Esophagus squamous epithelium (tissue), 5 donors: ENCODE measurements at regions not wholly inside any gene's neighbourhood (a gene's known extent, or its start where the extent isn't known, plus 50 kb on each side); places are given as distances from the start of the nearest gene placed in this dataset.

Experiments used
- DNase-seq: peaks from one replicate; lab custom pipeline; 2025; lab: John Stamatoyannopoulos, UW
- H3K27ac ChIP-seq, 4 donors: fragments of 200-600 bp; sonication (generic); one replicate each; pipeline ENCODE4 v1.5.1; 2016 to 2019; ENCODE audit warnings: mild to moderate bottlenecking in 1 of 4
- H3K27me3 ChIP-seq, 4 donors: fragments of 200-600 bp; sonication (generic); 1 replicate in 3 of 4; 2 replicates in 1 of 4; pipeline versions ENCODE4 v1.5.1 to v1.6.0; 2017 to 2021; ENCODE audit warnings: antibody characterized with exemption in 1 of 4
- H3K36me3 ChIP-seq, 3 donors: fragments of 200-600 bp; sonication (generic); one replicate each; pipeline ENCODE4 v1.5.1; 2016 to 2019
- H3K4me1 ChIP-seq, 3 donors: fragments of 200-600 bp; sonication (generic); one replicate each; pipeline ENCODE4 v1.5.1; 2017 to 2019
- H3K4me3 ChIP-seq, 4 donors: fragments of 200-600 bp; sonication (generic); 1 replicate in 3 of 4; 2 replicates in 1 of 4; pipeline ENCODE4 v1.5.1; 2016 to 2019; ENCODE audit warnings: mild to moderate bottlenecking in 2 of 4, moderate library complexity in 1 of 4
- H3K9me3 ChIP-seq, 3 donors: fragments of 200-600 bp; sonication (generic); one replicate each; pipeline ENCODE4 v1.5.1; 2016 to 2019
- POLR2A ChIP-seq, 4 donors: fragments of 450-650 bp; IDR thresholded peaks; one replicate each; pipeline ENCODE4 v1.6.1; 2017; ENCODE audit warnings: antibody characterized with exemption in 4 of 4, mild to moderate bottlenecking in 4 of 4, moderate library complexity in 3 of 4
- WGBS, 2 donors: methylation state at CpG; one replicate each; pipeline ENCODE4 v1.1.5; 2018; 5-methylcytosine and 5-hydroxymethylcytosine counted together
- intact Hi-C: fragments of 100-400 bp; cut with DNase I; formaldehyde crosslinking; loops from one replicate; pipeline ENCODE4 v1.15.0; 2022
- TF ChIP-seq, protein P1 (sequence below), 6 experiments: fragments of 450-650 bp in 4 of 6; fragments of 200-600 bp in 2 of 6; sonication (generic) in 2 of 6; IDR thresholded peaks; one replicate each; pipeline ENCODE4 v1.5.1; 2016 to 2019; ENCODE audit warnings: antibody characterized with exemption in 6 of 6, mild to moderate bottlenecking in 4 of 6, moderate library complexity in 4 of 6
- donor health status: DM: yes; HTN: yes; CAD: no.

GRCh38 chr17:79458356-79458755 lies 152.5 kb downstream of the RBFOX3 start:
- intact Hi-C loops: no loop called here
- no peaks in the 10 kb centered on the region for H3K36me3 ChIP-seq
- 59 to 78% methylated on average over 11 to 12 of the region's 12 CpGs for WGBS, 2 donors
- DNase-seq: no peak
- no peaks in the 10 kb centered on the region for H3K4me1 ChIP-seq
- H3K9me3 ChIP-seq: no peaks in the 10 kb centered on the region
- no peak overlapping the region for H3K4me3 ChIP-seq
- H3K27ac ChIP-seq: no peak overlapping the region
- H3K27me3 ChIP-seq: no peaks in the 10 kb centered on the region
- TF ChIP-seq, protein P1, sequence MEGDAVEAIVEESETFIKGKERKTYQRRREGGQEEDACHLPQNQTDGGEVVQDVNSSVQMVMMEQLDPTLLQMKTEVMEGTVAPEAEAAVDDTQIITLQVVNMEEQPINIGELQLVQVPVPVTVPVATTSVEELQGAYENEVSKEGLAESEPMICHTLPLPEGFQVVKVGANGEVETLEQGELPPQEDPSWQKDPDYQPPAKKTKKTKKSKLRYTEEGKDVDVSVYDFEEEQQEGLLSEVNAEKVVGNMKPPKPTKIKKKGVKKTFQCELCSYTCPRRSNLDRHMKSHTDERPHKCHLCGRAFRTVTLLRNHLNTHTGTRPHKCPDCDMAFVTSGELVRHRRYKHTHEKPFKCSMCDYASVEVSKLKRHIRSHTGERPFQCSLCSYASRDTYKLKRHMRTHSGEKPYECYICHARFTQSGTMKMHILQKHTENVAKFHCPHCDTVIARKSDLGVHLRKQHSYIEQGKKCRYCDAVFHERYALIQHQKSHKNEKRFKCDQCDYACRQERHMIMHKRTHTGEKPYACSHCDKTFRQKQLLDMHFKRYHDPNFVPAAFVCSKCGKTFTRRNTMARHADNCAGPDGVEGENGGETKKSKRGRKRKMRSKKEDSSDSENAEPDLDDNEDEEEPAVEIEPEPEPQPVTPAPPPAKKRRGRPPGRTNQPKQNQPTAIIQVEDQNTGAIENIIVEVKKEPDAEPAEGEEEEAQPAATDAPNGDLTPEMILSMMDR (IDR thresholded peaks at IDR 0.05): no peak
- no peak for TF ChIP-seq POLR2A (IDR thresholded peaks at IDR 0.05)

DNA sequence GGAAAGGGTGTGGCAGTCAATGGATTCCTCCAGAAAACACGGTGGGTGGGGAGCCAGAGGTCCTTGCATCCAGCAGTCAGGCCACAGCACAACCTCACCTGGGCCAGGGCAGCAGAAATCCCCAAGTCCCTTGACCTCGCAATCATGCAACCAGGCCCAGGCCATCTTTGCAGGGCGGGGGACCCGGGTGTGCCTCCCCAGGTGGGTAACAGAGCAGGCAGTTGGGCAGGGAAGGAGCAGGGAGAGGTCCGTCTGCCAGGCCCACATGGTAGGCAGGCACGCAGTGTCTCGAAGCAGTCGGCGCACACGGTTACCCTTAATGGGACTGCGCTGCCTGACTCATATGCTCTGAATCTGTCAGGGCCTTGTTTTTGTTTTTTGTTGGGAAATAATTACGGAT lies 153.0 kb downstream of the RBFOX3 start:
- 27 to 74% methylated on average over 3 to 11 of the region's 12 CpGs for WGBS, 2 donors
- H3K4me3 ChIP-seq: no peak overlapping the region

DNA sequence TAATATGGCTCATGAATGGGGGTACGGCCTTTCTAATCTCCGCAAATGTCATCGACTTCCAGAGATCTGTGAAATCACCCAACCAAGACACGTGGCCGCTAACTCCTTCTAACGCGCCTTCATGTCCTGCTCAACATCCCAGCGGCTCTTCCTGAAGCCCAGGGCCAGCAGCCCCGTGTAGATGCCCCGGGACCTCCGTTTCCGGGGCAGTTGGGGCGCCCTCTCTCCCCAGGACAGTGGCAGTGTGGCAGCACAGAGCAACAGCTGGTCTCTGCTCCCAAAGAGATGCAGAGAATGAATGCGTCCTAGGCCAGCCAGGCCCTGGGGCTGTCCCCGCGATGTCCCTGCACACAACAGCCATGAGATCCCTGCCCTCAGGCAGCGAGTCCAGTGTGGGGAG lies 153.5 kb downstream of the RBFOX3 start:
- Histone ChIP-seq H3K27ac (no peak overlapping the region), H3K4me3 (no peak overlapping the region), H3K27me3 (no peaks in the 10 kb centered on the region), H3K4me1 (no peaks in the 10 kb centered on the region), H3K9me3 (no peaks in the 10 kb centered on the region), H3K36me3 (no peaks in the 10 kb centered on the region)
- intact Hi-C loops: no loop called here
- no peak for DNase-seq
- WGBS, 2 donors: 76 to 88% methylated on average over 5 to 12 of the region's 17 CpGs
- TF ChIP-seq POLR2A (IDR thresholded peaks at IDR 0.05): no peak
- TF ChIP-seq, protein P1 (IDR thresholded peaks at IDR 0.05): no peak

More for the DNA sequence above, 153.0 kb downstream of the RBFOX3 start:
- Histone ChIP-seq H3K27ac (no peak overlapping the region), H3K36me3 (no peaks in the 10 kb centered on the region), H3K27me3 (no peaks in the 10 kb centered on the region), H3K4me1 (no peaks in the 10 kb centered on the region), H3K9me3 (no peaks in the 10 kb centered on the region)
- intact Hi-C loops: no loop called here
- no peak for TF ChIP-seq POLR2A (IDR thresholded peaks at IDR 0.05)
- TF ChIP-seq, protein P1 (IDR thresholded peaks at IDR 0.05): no peak
- no peak for DNase-seq

DNA sequence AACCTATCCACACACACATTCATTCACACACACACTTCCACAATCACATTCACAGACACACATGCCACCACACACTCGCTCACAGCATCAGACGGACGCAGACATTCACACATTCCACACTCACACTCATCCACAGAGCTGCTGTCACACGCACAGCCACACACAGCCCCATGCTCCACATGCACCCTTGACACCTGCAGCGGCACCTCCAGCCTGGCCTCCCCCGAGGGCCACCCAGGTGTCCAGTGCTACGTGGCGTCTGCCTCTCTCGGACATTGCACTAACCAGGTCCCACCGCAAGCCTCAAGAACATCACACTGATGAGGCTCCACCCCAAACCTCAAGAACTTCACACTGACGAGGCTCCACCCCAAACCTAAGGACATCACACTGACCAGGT lies 155.2 kb downstream of the RBFOX3 start:
- Histone ChIP-seq H3K27ac (no peak overlapping the region), H3K4me1 (no peaks in the 10 kb centered on the region), H3K4me3 (no peak overlapping the region), H3K27me3 (no peaks in the 10 kb centered on the region), H3K36me3 (no peaks in the 10 kb centered on the region), H3K9me3 (no peaks in the 10 kb centered on the region)
- 75 to 80% methylated on average over 1 to 8 of the region's 11 CpGs for WGBS, 2 donors
- TF ChIP-seq, protein P1 (IDR thresholded peaks at IDR 0.05): no peak
- TF ChIP-seq POLR2A (IDR thresholded peaks at IDR 0.05): no peak
- DNase-seq: no peak
- intact Hi-C loops: no loop called here

GRCh38 chr17:79454826-79455225 lies 156.0 kb downstream of the RBFOX3 start:
- 73 to 81% methylated on average over 3 to 5 of the region's 6 CpGs for WGBS, 2 donors
- no peak for DNase-seq
- H3K9me3 ChIP-seq: no peaks in the 10 kb centered on the region
- H3K4me1 ChIP-seq: no peaks in the 10 kb centered on the region
- no peak overlapping the region for H3K4me3 ChIP-seq
- no peaks in the 10 kb centered on the region for H3K27me3 ChIP-seq
- intact Hi-C loops: no loop called here
- no peak for TF ChIP-seq POLR2A (IDR thresholded peaks at IDR 0.05)
- TF ChIP-seq, protein P1 (IDR thresholded peaks at IDR 0.05): no peak
- no peaks in the 10 kb centered on the region for H3K36me3 ChIP-seq
- H3K27ac ChIP-seq: no peak overlapping the region
